A673 (cell line): ENCODE measurements at regions not wholly inside any gene's neighbourhood (a gene's known extent, or its start where the extent isn't known, plus 50 kb on each side); places are given as distances from the start of the nearest gene placed in this dataset.

ENCODE experiments used
- BruUV-seq: library from RNA; stranded (reverse); fragments of 400-500 nt; replicated peaks from 2 replicates; lab custom pipeline; 2021; lab: Mats Ljungman, UMichigan
- CTCF ChIA-PET: fragments of 300-600 bp; sonication (Branson Sonifier 250); formaldehyde crosslinking; loops from one replicate; lab custom pipeline; 2022; ENCODE audit warnings: antibody characterized with exemption; lab: Charles Lee
- POLR2A ChIA-PET: fragments of 300-600 bp; sonication (Branson Sonifier 250); formaldehyde crosslinking; loops from one replicate; lab custom pipeline; 2022; ENCODE audit warnings: antibody characterized with exemption; ENCODE audit not compliant: low non-redundant PET; lab: Charles Lee
- DNase-seq: peaks from one replicate; pipeline ENCODE4 v3.0.0-alpha.2; 2015; ENCODE audit warnings: low spot score
- H3K27ac ChIP-seq: fragments of 200-600 bp; sonication (generic); 2 replicates; pipeline ENCODE4 v1.5.1; 2016; ENCODE audit warnings: mixed run types, low read depth, mild to moderate bottlenecking, mixed read lengths, antibody characterized with exemption, low read length; ENCODE audit not compliant: poor library complexity, severe bottlenecking
- H3K27me3 ChIP-seq: fragments of 200-600 bp; sonication (generic); replicated peaks from 2 replicates; pipeline ENCODE4 v1.6.1; 2017; ENCODE audit warnings: mixed run types, low read depth, mild to moderate bottlenecking, mixed read lengths, antibody characterized with exemption, low read length; ENCODE audit not compliant: insufficient read depth, poor library complexity
- H3K36me3 ChIP-seq: fragments of 200-600 bp; sonication (generic); 2 replicates; pipeline ENCODE4 v1.6.1; 2016; ENCODE audit warnings: mixed run types, mild to moderate bottlenecking, mixed read lengths, antibody characterized with exemption, low read length; ENCODE audit not compliant: insufficient read depth, poor library complexity, severe bottlenecking
- H3K4me1 ChIP-seq: fragments of 200-600 bp; sonication (generic); 2 replicates; pipeline ENCODE4 v1.6.1; 2017; ENCODE audit warnings: mixed run types, mild to moderate bottlenecking, mixed read lengths, antibody characterized with exemption, low read length; ENCODE audit not compliant: insufficient read depth, poor library complexity, severe bottlenecking
- H3K4me3 ChIP-seq: fragments of 200-600 bp; sonication (generic); 2 replicates; pipeline ENCODE4 v1.5.1; 2016; ENCODE audit warnings: low read depth, mixed run types, mild to moderate bottlenecking, mixed read lengths, low read length; ENCODE audit not compliant: poor library complexity, severe bottlenecking
- H3K9me3 ChIP-seq: fragments of 200-600 bp; sonication (generic); 2 replicates; pipeline ENCODE4 v1.6.1; 2016; ENCODE audit warnings: mixed run types, low read depth, mild to moderate bottlenecking, mixed read lengths, antibody characterized with exemption, low read length; ENCODE audit not compliant: poor library complexity, severe bottlenecking
- EZH2 ChIP-seq: fragments of 200-600 bp; sonication (generic); IDR thresholded peaks from 2 replicates; pipeline ENCODE4 v1.6.1; 2017; ENCODE audit warnings: borderline replicate concordance, low read depth, mild to moderate bottlenecking, mixed read lengths, antibody characterized with exemption, low read length; ENCODE audit not compliant: poor library complexity, severe bottlenecking
- intact Hi-C: fragments of 100-400 bp; cut with micrococcal nuclease; formaldehyde crosslinking; loops from one replicate; pipeline ENCODE4 v1.10.0; 2022; ENCODE audit not compliant: unreplicated experiment
- TF ChIP-seq, protein P1 (sequence below): fragments of 300-800, 200-600 bp; sonication (generic); conservative IDR thresholded peaks from 2 replicates; pipeline ENCODE4 v1.5.1; 2017; ENCODE audit warnings: low read depth, mild to moderate bottlenecking, antibody characterized with exemption, low read length, moderate library complexity, mixed read lengths

- Histone ChIP-seq H3K27me3 (no peaks in the 10 kb centered on the region), H3K9me3 (no peaks in the 10 kb centered on the region), H3K4me1 (peaks cover 71% of the 10 kb centered on the region), H3K4me3 (no peak overlapping the region), H3K36me3 (no peaks in the 10 kb centered on the region), H3K27ac (peak overlapping the region; percentile 40)
- DNase-seq: peak; percentile 70
- no TSS peak for BruUV-seq
- TF ChIP-seq, protein P1, sequence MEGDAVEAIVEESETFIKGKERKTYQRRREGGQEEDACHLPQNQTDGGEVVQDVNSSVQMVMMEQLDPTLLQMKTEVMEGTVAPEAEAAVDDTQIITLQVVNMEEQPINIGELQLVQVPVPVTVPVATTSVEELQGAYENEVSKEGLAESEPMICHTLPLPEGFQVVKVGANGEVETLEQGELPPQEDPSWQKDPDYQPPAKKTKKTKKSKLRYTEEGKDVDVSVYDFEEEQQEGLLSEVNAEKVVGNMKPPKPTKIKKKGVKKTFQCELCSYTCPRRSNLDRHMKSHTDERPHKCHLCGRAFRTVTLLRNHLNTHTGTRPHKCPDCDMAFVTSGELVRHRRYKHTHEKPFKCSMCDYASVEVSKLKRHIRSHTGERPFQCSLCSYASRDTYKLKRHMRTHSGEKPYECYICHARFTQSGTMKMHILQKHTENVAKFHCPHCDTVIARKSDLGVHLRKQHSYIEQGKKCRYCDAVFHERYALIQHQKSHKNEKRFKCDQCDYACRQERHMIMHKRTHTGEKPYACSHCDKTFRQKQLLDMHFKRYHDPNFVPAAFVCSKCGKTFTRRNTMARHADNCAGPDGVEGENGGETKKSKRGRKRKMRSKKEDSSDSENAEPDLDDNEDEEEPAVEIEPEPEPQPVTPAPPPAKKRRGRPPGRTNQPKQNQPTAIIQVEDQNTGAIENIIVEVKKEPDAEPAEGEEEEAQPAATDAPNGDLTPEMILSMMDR: no peak
- TF ChIP-seq EZH2: no peak
- CTCF ChIA-PET: no interaction called here
- intact Hi-C loops: no loop called here
- POLR2A ChIA-PET: no interaction called here
These were observed 285.2 kb downstream of the SEC14L1 start for GRCh38 chr17:77425791-77426641.

GRCh38 chr17:77426676-77427386, 286.1 kb downstream of the SEC14L1 start:
- Histone ChIP-seq H3K9me3 (no peaks in the 10 kb centered on the region), H3K27me3 (no peaks in the 10 kb centered on the region), H3K4me1 (peaks cover 63% of the 10 kb centered on the region), H3K36me3 (no peaks in the 10 kb centered on the region), H3K27ac (peak overlapping the region; percentile 40), H3K4me3 (no peak overlapping the region)
- POLR2A ChIA-PET: no interaction called here
- intact Hi-C loops: no loop called here
- TF ChIP-seq, protein P1: no peak
- TF ChIP-seq EZH2: no peak
- no TSS peak for BruUV-seq
- CTCF ChIA-PET: no interaction called here
- no peak for DNase-seq

- POLR2A ChIA-PET: no interaction called here
These were observed 286.7 kb downstream of the SEC14L1 start for GRCh38 chr17:77427391-77427991.

More at GRCh38 chr17:77427391-77427991, 286.7 kb downstream of the SEC14L1 start:
- Histone ChIP-seq H3K27me3 (no peaks in the 10 kb centered on the region), H3K9me3 (no peaks in the 10 kb centered on the region), H3K4me1 (peaks cover 57% of the 10 kb centered on the region), H3K36me3 (no peaks in the 10 kb centered on the region), H3K27ac (peak overlapping the region; percentile 40), H3K4me3 (no peak overlapping the region)
- CTCF ChIA-PET: no interaction called here
- intact Hi-C loops: no loop called here
- no peak for DNase-seq
- TF ChIP-seq, protein P1: no peak
- no peak for TF ChIP-seq EZH2
- no TSS peak for BruUV-seq
